Spleen (tissue), 11 donors: ENCODE measurements at regions not wholly inside any gene's neighbourhood (a gene's known extent, or its start where the extent isn't known, plus 50 kb on each side); places are given as distances from the start of the nearest gene placed in this dataset.

Source experiments
- DNase-seq: peaks from one replicate; pipeline ENCODE4 v3.0.0-alpha.2; 2020
- H3K27ac ChIP-seq, 8 donors: fragments of 200-600 bp; sonication (generic) in 7 of 8; 1 replicate in 4 of 8; 2 replicates in 4 of 8; pipeline versions ENCODE4 v1.5.0 to v1.8.0; 2016 to 2021; ENCODE audit warnings: inconsistent platforms in 4 of 8, mild to moderate bottlenecking in 4 of 8, moderate library complexity in 1 of 8
- H3K27me3 ChIP-seq, 7 donors: fragments of 200-600 bp; sonication (generic) in 6 of 7; replicated peaks in 1 of 7; 1 replicate in 4 of 7; 2 replicates in 3 of 7; pipeline versions ENCODE4 v1.5.0 to v1.8.0; 2016 to 2021; ENCODE audit warnings: inconsistent platforms in 3 of 7, mild to moderate bottlenecking in 1 of 7
- H3K36me3 ChIP-seq, 6 donors: fragments of 200-600 bp; sonication (generic) in 5 of 6; 1 replicate in 4 of 6; 2 replicates in 2 of 6; pipeline versions ENCODE4 v1.5.0 to v1.8.0; 2016 to 2021; ENCODE audit warnings: inconsistent platforms in 2 of 6
- H3K4me1 ChIP-seq, 6 donors: fragments of 200-600 bp; sonication (generic) in 5 of 6; 1 replicate in 3 of 6; 2 replicates in 3 of 6; pipeline versions ENCODE4 v1.5.0 to v1.8.0; 2016 to 2021; ENCODE audit warnings: inconsistent platforms in 3 of 6
- H3K4me3 ChIP-seq, 8 donors: fragments of 200-600 bp; sonication (generic) in 7 of 8; 1 replicate in 4 of 8; 2 replicates in 4 of 8; pipeline versions ENCODE4 v1.5.0 to v1.8.0; 2016 to 2021; ENCODE audit warnings: inconsistent platforms in 4 of 8, mild to moderate bottlenecking in 4 of 8, moderate library complexity in 2 of 8
- H3K9me3 ChIP-seq, 8 donors: fragments of 200-600 bp; sonication (generic) in 7 of 8; 1 replicate in 4 of 8; 2 replicates in 4 of 8; pipeline versions ENCODE4 v1.5.0 to v1.8.0; 2016 to 2021; ENCODE audit warnings: inconsistent platforms in 4 of 8
- CTCF ChIP-seq, 11 experiments: fragments of 200-600 bp in 7 of 11; fragments of 450-650 bp in 4 of 11; sonication (generic) in 4 of 11; IDR thresholded peaks in 8 of 11; conservative IDR thresholded peaks in 3 of 11; 1 replicate in 7 of 11; 2 replicates in 4 of 11; pipeline versions ENCODE4 v1.4.0 to v1.8.0; 2016 to 2021; ENCODE audit warnings: antibody characterized with exemption in 11 of 11, inconsistent platforms in 4 of 11, mild to moderate bottlenecking in 1 of 11
- POLR2A ChIP-seq, 3 donors: fragments of 450-650 bp; IDR thresholded peaks; one replicate each; pipeline ENCODE4 v1.5.1; 2017; ENCODE audit warnings: antibody characterized with exemption in 3 of 3, mild to moderate bottlenecking in 1 of 3
- POLR2AphosphoS5 ChIP-seq, 3 donors: sonication (generic); formaldehyde crosslinking; IDR thresholded peaks; one replicate each; pipeline ENCODE4 v1.5.1; 2017; ENCODE audit warnings: antibody characterized with exemption in 3 of 3
- WGBS, 5 donors: extraction: QIAGEN DNeasy Blood & Tissue Kit in 3 of 5; methylation state at CpG; one replicate each; pipeline versions ENCODE4 v1.1.5 to v1.1.7; 2013 to 2018; 5-methylcytosine and 5-hydroxymethylcytosine counted together
- intact Hi-C: fragments of 100-400 bp; cut with DNase I; formaldehyde crosslinking; loops from one replicate; pipeline ENCODE4 v1.15.0; 2023; ENCODE audit warnings: low total_unique reads
- donor health status: healthy with polysubstance abuse.
- donor health status: DM: no; HTN: no; CAD: no; lungs with moderate emphysema.
- donor health status: DM: no; HTN: no; CAD: no.
- donor health status: Bipolar disorder and iron deficiency.
- donor health status: healthy.
- donor health status: DM: no; HTN: no; CAD: no.
- donor health status: DM: yes; HTN: yes; CAD: no.

- Histone ChIP-seq H3K9me3 (no peaks in the 10 kb centered on the region), H3K27ac (no peak overlapping the region), H3K4me1 (no peaks in the 10 kb centered on the region), H3K27me3 (no peaks in the 10 kb centered on the region), H3K4me3 (no peak overlapping the region), H3K36me3 (no peaks in the 10 kb centered on the region)
- intact Hi-C loops = no loop called here
- TF ChIP-seq CTCF (IDR thresholded peaks at IDR 0.05 in 8 of 11, conservative IDR thresholded peaks at IDR 0.05 in 3 of 11) = no peak
- no peak for TF ChIP-seq POLR2A (IDR thresholded peaks at IDR 0.05)
- no peak for TF ChIP-seq POLR2AphosphoS5 (IDR thresholded peaks at IDR 0.05)
- WGBS, 5 donors = 35 to 100% (median 72%) methylated on average over 1 of the region's 1 CpG
- DNase-seq = no peak
These were observed 248.7 kb downstream of the FMR1NB start for GRCh38 chrX:148229801-148230303.

- 46 to 83% (median 61%) methylated on average over 4 of the region's 4 CpGs; no CpG with 5 or more reads in 1 of the 5 donors for WGBS, 5 donors
- Histone ChIP-seq H3K27ac (no peak overlapping the region), H3K4me1 (no peaks in the 10 kb centered on the region), H3K36me3 (no peaks in the 10 kb centered on the region), H3K27me3 (no peaks in the 10 kb centered on the region), H3K9me3 (peaks cover 0 to 26% (median 6%) of the 10 kb centered on the region in 8 donors), H3K4me3 (no peak overlapping the region)
- TF ChIP-seq POLR2A (IDR thresholded peaks at IDR 0.05) = no peak
- TF ChIP-seq POLR2AphosphoS5 (IDR thresholded peaks at IDR 0.05) = no peak
- no peak for TF ChIP-seq CTCF (IDR thresholded peaks at IDR 0.05 in 8 of 11, conservative IDR thresholded peaks at IDR 0.05 in 3 of 11)
- intact Hi-C loops = no loop called here
- no peak for DNase-seq
These were observed 240.4 kb upstream of the AFF2 start for GRCh38 chrX:148259990-148260389.

GRCh38 chrX:148265829-148266228 lies 234.6 kb upstream of the AFF2 start:
- peaks cover 0 to 18% (median 2%) of the 10 kb centered on the region in 8 donors for H3K9me3 ChIP-seq
- no peak for TF ChIP-seq CTCF (IDR thresholded peaks at IDR 0.05 in 8 of 11, conservative IDR thresholded peaks at IDR 0.05 in 3 of 11)
- no peak for TF ChIP-seq POLR2AphosphoS5 (IDR thresholded peaks at IDR 0.05)
- TF ChIP-seq POLR2A (IDR thresholded peaks at IDR 0.05) = no peak
- no peak for DNase-seq
- H3K27me3 ChIP-seq = no peaks in the 10 kb centered on the region
- peaks cover 0 to 6% (median 0%) of the 10 kb centered on the region in 6 donors for H3K4me1 ChIP-seq
- H3K36me3 ChIP-seq = no peaks in the 10 kb centered on the region
- intact Hi-C loops = no loop called here
- H3K27ac ChIP-seq = no peak overlapping the region
- no peak overlapping the region for H3K4me3 ChIP-seq

- no peaks in the 10 kb centered on the region for H3K27me3 ChIP-seq
- H3K27ac ChIP-seq = no peak overlapping the region
- no peaks in the 10 kb centered on the region for H3K36me3 ChIP-seq
- DNase-seq = no peak
- H3K4me1 ChIP-seq = peaks cover 0 to 6% (median 0%) of the 10 kb centered on the region in 6 donors
- H3K9me3 ChIP-seq = no peaks in the 10 kb centered on the region
- WGBS, 5 donors = 75 to 100% (median 88%) methylated on average over 1 of the region's 1 CpG
- TF ChIP-seq CTCF (IDR thresholded peaks at IDR 0.05 in 8 of 11, conservative IDR thresholded peaks at IDR 0.05 in 3 of 11) = no peak
- TF ChIP-seq POLR2AphosphoS5 (IDR thresholded peaks at IDR 0.05) = no peak
- no peak for TF ChIP-seq POLR2A (IDR thresholded peaks at IDR 0.05)
- intact Hi-C loops = no loop called here
- H3K4me3 ChIP-seq = no peak overlapping the region
These were observed 231.7 kb upstream of the AFF2 start for GRCh38 chrX:148268673-148269072.
